Ovary (tissue), 3 donors: ENCODE measurements at regions not wholly inside any gene's neighbourhood (a gene's known extent, or its start where the extent isn't known, plus 50 kb on each side); places are given as distances from the start of the nearest gene placed in this dataset.

Experiments
- POLR2A ChIP-seq: fragments of 450-650 bp; IDR thresholded peaks from one replicate; pipeline ENCODE4 v1.6.1; 2017; ENCODE audit warnings: antibody characterized with exemption, mild to moderate bottlenecking, moderate library complexity
- TF ChIP-seq, protein P1 (sequence below), 3 donors: fragments of 450-650 bp in 2 of 3; fragments of 200-600 bp in 1 of 3; IDR thresholded peaks; one replicate each; pipeline versions ENCODE4 v1.5.1 to v1.8.0; 2016 to 2022; ENCODE audit warnings: antibody characterized with exemption in 3 of 3, mild to moderate bottlenecking in 1 of 3
- donor health status: DM: no; HTN: no; CAD: no.

- TF ChIP-seq, protein P1, sequence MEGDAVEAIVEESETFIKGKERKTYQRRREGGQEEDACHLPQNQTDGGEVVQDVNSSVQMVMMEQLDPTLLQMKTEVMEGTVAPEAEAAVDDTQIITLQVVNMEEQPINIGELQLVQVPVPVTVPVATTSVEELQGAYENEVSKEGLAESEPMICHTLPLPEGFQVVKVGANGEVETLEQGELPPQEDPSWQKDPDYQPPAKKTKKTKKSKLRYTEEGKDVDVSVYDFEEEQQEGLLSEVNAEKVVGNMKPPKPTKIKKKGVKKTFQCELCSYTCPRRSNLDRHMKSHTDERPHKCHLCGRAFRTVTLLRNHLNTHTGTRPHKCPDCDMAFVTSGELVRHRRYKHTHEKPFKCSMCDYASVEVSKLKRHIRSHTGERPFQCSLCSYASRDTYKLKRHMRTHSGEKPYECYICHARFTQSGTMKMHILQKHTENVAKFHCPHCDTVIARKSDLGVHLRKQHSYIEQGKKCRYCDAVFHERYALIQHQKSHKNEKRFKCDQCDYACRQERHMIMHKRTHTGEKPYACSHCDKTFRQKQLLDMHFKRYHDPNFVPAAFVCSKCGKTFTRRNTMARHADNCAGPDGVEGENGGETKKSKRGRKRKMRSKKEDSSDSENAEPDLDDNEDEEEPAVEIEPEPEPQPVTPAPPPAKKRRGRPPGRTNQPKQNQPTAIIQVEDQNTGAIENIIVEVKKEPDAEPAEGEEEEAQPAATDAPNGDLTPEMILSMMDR (IDR thresholded peaks at IDR 0.05), result no peak
- no peak for TF ChIP-seq POLR2A
These were observed 279.8 kb upstream of the SALL1 start for GRCh38 chr16:51430716-51431369.
